ENCODE measurements at regions not wholly inside any gene's neighbourhood (a gene's known extent, or its start where the extent isn't known, plus 50 kb on each side); places are given as distances from the start of the nearest gene placed in this dataset.

GRCh38 chr2:211181626-211182025 is 625.2 kb downstream of the CPS1 start (continued):
- TF ChIP-seq SAP30 (IDR thresholded peaks at IDR 0.05; ENCODE audit: insufficient read depth, insufficient replicate concordance, low read length) (no peak), CTBP2 (IDR thresholded peaks at IDR 0.05; ENCODE audit: borderline replicate concordance, insufficient read depth, insufficient read length, low read length) (no peak), TAF1 (IDR thresholded peaks at IDR 0.05; ENCODE audit: low read depth, low read length) (no peak)
